Ectodermal cell (in vitro differentiated cells): ENCODE measurements at regions not wholly inside any gene's neighbourhood (a gene's known extent, or its start where the extent isn't known, plus 50 kb on each side); places are given as distances from the start of the nearest gene placed in this dataset.

Source experiments
- H3K27ac ChIP-seq: 2 replicates; pipeline ENCODE4 v1.7.0; 2013; ENCODE audit warnings: mild to moderate bottlenecking, low read depth, low read length; ENCODE audit not compliant: insufficient read depth, poor library complexity, severe bottlenecking
- H3K27me3 ChIP-seq: 2 replicates; pipeline ENCODE4 v1.7.0; 2013; ENCODE audit warnings: mild to moderate bottlenecking, low read length; ENCODE audit not compliant: insufficient read depth, control insufficient read depth, poor library complexity, severe bottlenecking
- H3K36me3 ChIP-seq: one replicate; pipeline ENCODE4 v1.7.0; 2013; ENCODE audit warnings: low read length; ENCODE audit not compliant: control insufficient read depth, insufficient read depth
- H3K4me1 ChIP-seq: one replicate; pipeline ENCODE4 v1.7.0; 2013; ENCODE audit warnings: low read length; ENCODE audit not compliant: control insufficient read depth, insufficient read depth
- H3K4me3 ChIP-seq: 2 replicates; pipeline ENCODE4 v1.7.0; 2013; ENCODE audit warnings: low read depth, low read length, control low read depth; ENCODE audit not compliant: insufficient read depth
- H3K9me3 ChIP-seq: 2 replicates; pipeline ENCODE4 v1.7.0; 2013; ENCODE audit warnings: mild to moderate bottlenecking, low read length, moderate library complexity; ENCODE audit not compliant: control insufficient read depth
- WGBS, 2 experiments: methylation state at CpG; one replicate each; pipeline ENCODE4 v1.1.7; 2013; ENCODE audit warnings: missing lambda C conversion rate in 2 of 2; 5-methylcytosine and 5-hydroxymethylcytosine counted together

DNA sequence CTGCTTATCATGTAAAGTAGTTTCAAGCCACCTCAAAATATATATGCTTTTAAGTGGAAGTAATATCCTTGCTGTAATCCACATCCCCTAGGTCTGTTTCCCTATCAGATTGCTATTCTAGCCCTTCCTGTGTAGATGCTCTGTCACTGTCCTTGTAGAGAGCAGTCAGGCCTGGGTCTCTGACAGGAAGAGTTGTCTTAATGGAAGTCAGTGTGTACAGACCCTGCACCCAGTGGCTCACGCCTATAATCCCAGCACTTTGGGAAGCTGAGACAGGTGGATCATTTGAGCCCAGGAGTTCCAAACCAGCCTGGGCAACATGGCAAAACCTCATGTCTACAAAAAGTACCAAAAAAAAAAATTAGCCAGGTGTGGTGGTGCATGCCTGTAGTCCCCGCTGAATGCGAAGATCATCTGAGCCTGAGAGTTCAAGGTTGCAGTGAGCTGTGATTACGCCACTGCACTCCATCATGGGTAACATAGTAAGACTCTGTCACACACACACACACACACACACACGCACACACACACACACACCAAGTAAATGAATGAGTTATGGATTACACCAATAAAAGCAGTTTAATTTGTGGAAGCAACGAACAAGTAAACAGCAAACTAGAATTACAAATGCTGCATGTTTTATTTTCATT is 70.2 kb upstream of the DSC1 start:
- no peaks in the 10 kb centered on the region for H3K9me3 ChIP-seq
- H3K4me1 ChIP-seq: no peaks in the 10 kb centered on the region
- H3K4me3 ChIP-seq: no peak overlapping the region
- no peaks in the 10 kb centered on the region for H3K27me3 ChIP-seq
- 87 to 88% methylated on average over 5 to 6 of the region's 6 CpGs for WGBS, 2 experiments
- H3K36me3 ChIP-seq: no peaks in the 10 kb centered on the region
- H3K27ac ChIP-seq: no peak overlapping the region

DNA sequence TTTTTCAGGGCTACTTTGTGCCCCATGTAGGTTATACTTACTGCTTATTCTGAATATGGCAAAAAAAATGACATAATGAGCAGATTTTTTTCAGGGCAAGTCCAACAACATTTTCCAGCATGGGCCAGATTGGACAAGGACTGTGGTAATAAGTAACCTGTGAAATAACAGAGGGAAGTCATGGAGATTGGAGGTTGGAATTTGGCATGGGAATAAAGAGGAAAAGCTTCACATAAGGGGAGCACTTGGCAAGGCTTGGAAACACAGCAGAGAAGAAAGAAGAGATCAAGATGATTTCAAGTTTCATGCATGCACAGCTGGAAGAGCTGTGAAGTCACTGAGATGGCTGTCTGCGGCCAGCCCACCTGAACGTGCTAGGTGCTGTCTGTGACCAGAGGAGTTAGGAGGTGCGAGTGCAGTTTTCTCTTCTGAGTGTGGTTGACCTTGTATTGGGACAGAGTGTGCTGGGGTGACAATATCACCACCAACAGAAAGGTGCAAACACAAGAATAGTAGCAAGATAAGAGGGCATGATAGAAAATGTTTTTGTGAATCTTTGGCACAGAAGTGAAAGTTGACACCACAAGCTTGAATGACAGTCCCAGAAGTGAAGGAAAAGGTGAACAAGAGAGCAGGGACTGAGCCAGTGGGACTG is 71.1 kb upstream of the DSC1 start:
- WGBS, 2 experiments: 46 to 49% methylated on average over 3 of the region's 3 CpGs
- H3K27ac ChIP-seq: no peak overlapping the region

DNA sequence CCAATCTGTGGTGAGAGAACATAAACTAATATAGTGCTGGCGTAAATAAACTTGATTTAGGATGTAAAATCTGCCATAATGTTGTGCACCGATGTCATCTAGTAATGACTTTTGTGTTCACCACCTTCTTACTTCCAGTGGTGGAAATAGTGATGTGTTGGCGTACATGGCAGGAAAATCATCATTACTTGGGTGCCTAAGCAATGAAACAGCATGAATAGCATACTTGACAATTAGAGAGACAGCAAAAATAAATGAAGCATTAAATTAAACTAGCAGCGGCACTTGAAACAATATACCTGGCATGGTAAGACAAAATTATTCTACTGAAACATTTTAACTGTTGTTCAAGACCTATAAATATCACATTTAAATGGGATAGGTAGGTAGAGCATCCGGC is 73.2 kb upstream of the DSC1 start:
- Histone ChIP-seq H3K27ac (no peak overlapping the region), H3K36me3 (no peaks in the 10 kb centered on the region), H3K9me3 (no peaks in the 10 kb centered on the region), H3K27me3 (no peaks in the 10 kb centered on the region), H3K4me1 (no peaks in the 10 kb centered on the region), H3K4me3 (no peak overlapping the region)
- 93 to 95% methylated on average over 4 to 5 of the region's 5 CpGs for WGBS, 2 experiments

More for the DNA sequence above, 71.1 kb upstream of the DSC1 start:
- Histone ChIP-seq H3K9me3 (no peaks in the 10 kb centered on the region), H3K27me3 (no peaks in the 10 kb centered on the region), H3K36me3 (no peaks in the 10 kb centered on the region), H3K4me3 (no peak overlapping the region), H3K4me1 (no peaks in the 10 kb centered on the region)

GRCh38 chr18:31237142-31237541 is 74.5 kb upstream of the DSC1 start:
- 94 to 98% methylated on average over 2 of the region's 2 CpGs for WGBS, 2 experiments
- no peaks in the 10 kb centered on the region for H3K36me3 ChIP-seq

DNA sequence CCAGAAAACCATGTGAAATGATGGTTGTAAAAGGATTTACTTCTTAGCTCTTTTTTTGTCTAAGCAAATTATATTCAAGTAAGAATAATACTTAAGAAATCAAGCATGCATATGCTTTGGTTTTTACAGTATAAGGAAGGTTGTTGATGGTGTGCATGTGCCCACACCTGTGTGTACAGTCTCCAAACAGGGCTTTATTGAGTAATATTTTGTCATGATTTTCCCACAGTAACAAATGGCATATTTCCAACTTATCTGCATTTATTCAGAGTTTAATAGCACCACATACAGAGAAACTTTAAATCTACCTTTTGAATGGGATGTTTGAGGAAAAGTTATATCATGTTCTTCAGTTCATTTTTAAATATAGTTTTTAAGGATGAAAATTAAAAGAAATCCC is 76.5 kb upstream of the DSG1 start:
- peaks cover 18% of the 10 kb centered on the region for H3K4me1 ChIP-seq
- H3K27ac ChIP-seq: no peak overlapping the region
- no peaks in the 10 kb centered on the region for H3K27me3 ChIP-seq
- no peaks in the 10 kb centered on the region for H3K36me3 ChIP-seq
- H3K9me3 ChIP-seq: no peaks in the 10 kb centered on the region
- H3K4me3 ChIP-seq: no peak overlapping the region

More at GRCh38 chr18:31237142-31237541, 74.5 kb upstream of the DSC1 start:
- Histone ChIP-seq H3K4me3 (no peak overlapping the region), H3K4me1 (peaks cover 4% of the 10 kb centered on the region), H3K9me3 (no peaks in the 10 kb centered on the region), H3K27ac (no peak overlapping the region), H3K27me3 (no peaks in the 10 kb centered on the region)

DNA sequence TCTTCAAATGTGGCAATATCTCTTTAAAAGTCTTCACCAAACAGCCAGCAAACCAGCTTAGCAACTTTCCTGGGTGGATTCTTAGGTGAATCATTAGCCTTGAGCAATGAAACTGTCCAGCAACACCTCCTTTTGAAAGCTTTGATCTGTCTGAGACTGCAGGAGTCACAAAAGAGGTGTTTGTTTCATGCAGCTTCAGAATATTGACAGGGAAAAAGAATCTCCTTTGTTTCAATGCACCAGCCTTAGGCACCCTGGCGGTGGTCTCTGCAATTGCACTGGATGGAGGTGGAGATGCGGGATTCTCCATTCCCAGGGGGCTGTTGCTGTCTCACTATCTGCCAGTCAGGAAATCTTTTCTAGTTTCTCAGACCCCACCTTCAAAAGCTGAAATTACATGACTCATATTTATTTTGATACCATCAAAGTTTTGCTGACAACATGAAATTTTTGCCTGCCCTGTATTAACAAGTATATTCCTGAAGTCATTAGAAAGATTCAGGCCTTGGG is 76.0 kb upstream of the DSG1 start:
- Histone ChIP-seq H3K4me3 (no peak overlapping the region), H3K27ac (no peak overlapping the region), H3K27me3 (no peaks in the 10 kb centered on the region), H3K9me3 (no peaks in the 10 kb centered on the region), H3K4me1 (peaks cover 18% of the 10 kb centered on the region), H3K36me3 (no peaks in the 10 kb centered on the region)
- 10 to 15% methylated on average over 2 of the region's 2 CpGs for WGBS, 2 experiments

- Histone ChIP-seq H3K27ac (no peak overlapping the region), H3K4me3 (no peak overlapping the region), H3K36me3 (no peaks in the 10 kb centered on the region), H3K4me1 (peaks cover 18% of the 10 kb centered on the region), H3K27me3 (no peaks in the 10 kb centered on the region), H3K9me3 (no peaks in the 10 kb centered on the region)
- 71 to 72% methylated on average over 11 of the region's 11 CpGs for WGBS, 2 experiments
Observed at GRCh38 chr18:31243740-31244512, 74.0 kb upstream of the DSG1 start.

DNA sequence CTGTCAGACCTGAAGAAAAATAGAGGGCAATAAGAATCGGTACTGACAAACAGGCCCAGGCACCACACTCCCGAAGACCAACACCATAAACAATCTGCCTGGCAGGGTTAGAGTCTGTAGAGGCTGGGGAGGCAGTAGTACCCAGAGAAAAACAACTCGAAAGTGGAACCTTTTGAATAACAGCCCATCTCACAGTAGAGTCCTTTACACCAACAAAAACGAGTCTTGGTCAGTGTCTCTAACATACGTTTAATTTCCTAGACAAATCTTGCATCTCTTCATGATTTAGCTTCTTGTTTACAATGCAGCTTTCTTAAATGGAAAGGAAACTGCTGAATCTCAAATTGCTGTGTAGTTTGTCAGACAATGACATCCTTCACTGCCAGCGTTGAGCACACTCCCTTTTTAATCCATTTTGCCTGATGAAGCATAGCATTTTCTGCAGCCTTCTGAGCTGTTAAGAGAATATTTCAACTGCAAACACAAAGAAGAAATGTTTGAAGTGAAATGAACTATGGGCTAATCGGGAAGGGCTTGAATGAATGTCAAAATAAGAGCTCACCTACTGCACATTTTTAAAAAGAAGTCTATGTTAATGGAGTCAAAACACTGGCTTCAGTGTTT is 73.1 kb upstream of the DSG1 start:
- Histone ChIP-seq H3K4me1 (peaks cover 18% of the 10 kb centered on the region), H3K27ac (peak overlapping the region; percentile 22), H3K4me3 (no peak overlapping the region), H3K36me3 (no peaks in the 10 kb centered on the region), H3K9me3 (no peaks in the 10 kb centered on the region), H3K27me3 (no peaks in the 10 kb centered on the region)
- 74 to 81% methylated on average over 6 to 7 of the region's 7 CpGs for WGBS, 2 experiments

- WGBS, 2 experiments: 93 to 94% methylated on average over 3 of the region's 3 CpGs
- Histone ChIP-seq H3K27me3 (no peaks in the 10 kb centered on the region), H3K36me3 (no peaks in the 10 kb centered on the region), H3K27ac (no peak overlapping the region), H3K9me3 (no peaks in the 10 kb centered on the region), H3K4me3 (no peak overlapping the region), H3K4me1 (peaks cover 18% of the 10 kb centered on the region)
Observed at GRCh38 chr18:31245820-31246219, 72.1 kb upstream of the DSG1 start.

- H3K27ac ChIP-seq: no peak overlapping the region
- H3K9me3 ChIP-seq: no peaks in the 10 kb centered on the region
- H3K4me3 ChIP-seq: no peak overlapping the region
- H3K27me3 ChIP-seq: no peaks in the 10 kb centered on the region
- no peaks in the 10 kb centered on the region for H3K36me3 ChIP-seq
- H3K4me1 ChIP-seq: peaks cover 18% of the 10 kb centered on the region
- 96 to 99% methylated on average over 2 of the region's 2 CpGs for WGBS, 2 experiments
Observed at GRCh38 chr18:31246460-31246859, 71.5 kb upstream of the DSG1 start.
